NCI-H2107 (cell line): ENCODE measurements at regions not wholly inside any gene's neighbourhood (a gene's known extent, or its start where the extent isn't known, plus 50 kb on each side); places are given as distances from the start of the nearest gene placed in this dataset.
"Not testable (repeated sequence)": the region's sequence is repeated elsewhere in the genome, so short reads cannot be mapped to it uniquely, and the experiment has no call there.

Source experiments
- DNase-seq: peaks from one replicate; lab custom pipeline; 2025; lab: John Stamatoyannopoulos, UW

GRCh38 chr3:21020681-21021080 lies 730.3 kb downstream of the ZNF385D start:
- no peak for DNase-seq

- no peak for DNase-seq
Observed at GRCh38 chr3:21020043-21020442, 731.0 kb downstream of the ZNF385D start.

- no peak for DNase-seq
Observed at GRCh38 chr3:21017115-21017852, 733.7 kb downstream of the ZNF385D start.

GRCh38 chr3:21013566-21013965 lies 737.4 kb downstream of the ZNF385D start:
- no peak for DNase-seq

- DNase-seq, result no peak
Observed at GRCh38 chr3:20999661-21000060, 751.3 kb downstream of the ZNF385D start.

- DNase-seq, result no peak
Observed at GRCh38 chr3:20997183-20997582, 753.8 kb downstream of the ZNF385D start.

- DNase-seq, result no peak
Observed at GRCh38 chr3:20990896-20991295, 760.1 kb downstream of the ZNF385D start.

- not testable (repeated sequence) for DNase-seq
Observed at GRCh38 chr3:20989653-20990052, 761.4 kb downstream of the ZNF385D start.

- no peak for DNase-seq
Observed at GRCh38 chr3:20984594-20985205, 766.3 kb downstream of the ZNF385D start.

- no peak for DNase-seq
Observed at GRCh38 chr3:20975188-20975651, 775.8 kb downstream of the ZNF385D start.

GRCh38 chr3:20974396-20974795 lies 776.6 kb downstream of the ZNF385D start:
- no peak for DNase-seq

GRCh38 chr3:20970807-20971206 lies 780.2 kb downstream of the ZNF385D start:
- DNase-seq, result not testable (repeated sequence)

- DNase-seq, result not testable (repeated sequence)
Observed at GRCh38 chr3:20967485-20967884, 781.5 kb upstream of the SGO1 start.

- no peak for DNase-seq
Observed at GRCh38 chr3:20958161-20958560, 772.2 kb upstream of the SGO1 start.

GRCh38 chr3:20945892-20946291 lies 759.9 kb upstream of the SGO1 start:
- no peak for DNase-seq

- DNase-seq, result no peak
Observed at GRCh38 chr3:20935791-20936190, 749.8 kb upstream of the SGO1 start.

GRCh38 chr3:20931834-20932233 lies 745.8 kb upstream of the SGO1 start:
- DNase-seq, result no peak

- no peak for DNase-seq
Observed at GRCh38 chr3:20930034-20930433, 744.0 kb upstream of the SGO1 start.

GRCh38 chr3:20924646-20925385 lies 738.8 kb upstream of the SGO1 start:
- no peak for DNase-seq

- DNase-seq, result not testable (repeated sequence)
Observed at GRCh38 chr3:20921112-20921511, 735.1 kb upstream of the SGO1 start.

- DNase-seq, result no peak
Observed at GRCh38 chr3:20916951-20917606, 731.1 kb upstream of the SGO1 start.

GRCh38 chr3:20914310-20914709 lies 728.3 kb upstream of the SGO1 start:
- no peak for DNase-seq
